Breast epithelium (tissue), 3 donors: ENCODE measurements at regions not wholly inside any gene's neighbourhood (a gene's known extent, or its start where the extent isn't known, plus 50 kb on each side); places are given as distances from the start of the nearest gene placed in this dataset.
"Not testable (repeated sequence)": the region's sequence is repeated elsewhere in the genome, so short reads cannot be mapped to it uniquely, and the experiment has no call there.

Experiments used
- POLR2A ChIP-seq: fragments of 450-650 bp; IDR thresholded peaks from one replicate; pipeline ENCODE4 v1.6.1; 2016; ENCODE audit warnings: antibody characterized with exemption, mild to moderate bottlenecking, moderate library complexity
- TF ChIP-seq, protein P1 (sequence below), 3 donors: fragments of 450-650 bp; IDR thresholded peaks; one replicate each; pipeline ENCODE4 v1.5.1; 2016 to 2017; ENCODE audit warnings: antibody characterized with exemption in 3 of 3, mild to moderate bottlenecking in 3 of 3, moderate library complexity in 3 of 3

DNA sequence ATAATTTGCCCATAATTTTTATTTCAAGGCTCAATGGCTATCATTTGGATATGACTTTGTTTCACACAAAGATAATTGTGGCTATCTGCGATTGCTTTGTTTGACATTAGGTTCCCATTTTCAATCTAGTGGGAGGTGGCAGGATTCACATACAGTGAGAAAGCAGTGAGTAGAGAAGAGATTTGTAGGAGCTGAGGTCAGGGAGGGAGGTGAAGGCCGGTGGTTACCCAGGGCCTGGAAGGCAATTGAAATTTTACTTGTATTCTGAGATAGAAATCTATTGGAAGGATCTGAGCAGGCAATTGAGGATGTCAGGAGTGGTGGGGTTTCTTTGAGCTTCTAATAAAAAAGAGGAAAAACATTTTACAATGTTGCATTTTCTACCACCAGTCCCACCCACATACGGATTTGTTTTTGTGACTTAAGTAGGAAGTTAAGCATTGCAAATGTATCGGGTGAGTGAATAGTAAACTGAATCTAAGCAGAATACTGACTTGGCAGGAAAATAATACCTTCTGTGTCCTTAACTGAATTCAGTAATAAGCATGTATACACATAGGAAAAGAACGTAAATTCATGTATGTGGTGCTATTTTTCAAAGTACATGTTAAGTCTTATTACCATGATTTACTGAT lies 80.1 kb upstream of the CDK13 start:
- TF ChIP-seq, protein P1, sequence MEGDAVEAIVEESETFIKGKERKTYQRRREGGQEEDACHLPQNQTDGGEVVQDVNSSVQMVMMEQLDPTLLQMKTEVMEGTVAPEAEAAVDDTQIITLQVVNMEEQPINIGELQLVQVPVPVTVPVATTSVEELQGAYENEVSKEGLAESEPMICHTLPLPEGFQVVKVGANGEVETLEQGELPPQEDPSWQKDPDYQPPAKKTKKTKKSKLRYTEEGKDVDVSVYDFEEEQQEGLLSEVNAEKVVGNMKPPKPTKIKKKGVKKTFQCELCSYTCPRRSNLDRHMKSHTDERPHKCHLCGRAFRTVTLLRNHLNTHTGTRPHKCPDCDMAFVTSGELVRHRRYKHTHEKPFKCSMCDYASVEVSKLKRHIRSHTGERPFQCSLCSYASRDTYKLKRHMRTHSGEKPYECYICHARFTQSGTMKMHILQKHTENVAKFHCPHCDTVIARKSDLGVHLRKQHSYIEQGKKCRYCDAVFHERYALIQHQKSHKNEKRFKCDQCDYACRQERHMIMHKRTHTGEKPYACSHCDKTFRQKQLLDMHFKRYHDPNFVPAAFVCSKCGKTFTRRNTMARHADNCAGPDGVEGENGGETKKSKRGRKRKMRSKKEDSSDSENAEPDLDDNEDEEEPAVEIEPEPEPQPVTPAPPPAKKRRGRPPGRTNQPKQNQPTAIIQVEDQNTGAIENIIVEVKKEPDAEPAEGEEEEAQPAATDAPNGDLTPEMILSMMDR (IDR thresholded peaks at IDR 0.05), result not testable (repeated sequence)
- TF ChIP-seq POLR2A, result not testable (repeated sequence)
